ENCODE measurements at regions not wholly inside any gene's neighbourhood (a gene's known extent, or its start where the extent isn't known, plus 50 kb on each side); places are given as distances from the start of the nearest gene placed in this dataset.

- TF ChIP-seq YY1 (IDR thresholded peaks at IDR 0.05; ENCODE audit: low read depth) (no peak), MAX (IDR thresholded peaks at IDR 0.05) (no peak)
Measured at GRCh38 chr16:86287664-86288201, 222.6 kb upstream of the FOXF1 start.

- TF ChIP-seq CEBPB (IDR thresholded peaks at IDR 0.05) (no peak), CREB1 (IDR thresholded peaks at IDR 0.05; ENCODE audit: low read depth) (no peak), REST (IDR thresholded peaks at IDR 0.05; ENCODE audit: low read depth) (no peak), MAX (IDR thresholded peaks at IDR 0.05) (no peak), USF1 (IDR thresholded peaks at IDR 0.05) (no peak)
Measured at GRCh38 chr16:86288716-86289294, 221.5 kb upstream of the FOXF1 start.

- no peak for TF ChIP-seq CREB1 (IDR thresholded peaks at IDR 0.05; ENCODE audit: low read depth)
- no peak for TF ChIP-seq TEAD4 (IDR thresholded peaks at IDR 0.05)
- no peak for TF ChIP-seq YY1 (IDR thresholded peaks at IDR 0.05; ENCODE audit: low read depth)
- no peak for TF ChIP-seq MAX (IDR thresholded peaks at IDR 0.05)
- no peak for TF ChIP-seq RAD21 (IDR thresholded peaks at IDR 0.05; ENCODE audit: low read depth)
- TF ChIP-seq NFIC (IDR thresholded peaks at IDR 0.05) = no peak
- no peak for TF ChIP-seq EP300 (IDR thresholded peaks at IDR 0.05; ENCODE audit: borderline replicate concordance)
- TF ChIP-seq EGR1 (IDR thresholded peaks at IDR 0.05) = no peak
- no peak for TF ChIP-seq REST (IDR thresholded peaks at IDR 0.05; ENCODE audit: low read depth)
- TF ChIP-seq FOXM1 (IDR thresholded peaks at IDR 0.05; ENCODE audit: borderline replicate concordance, low read depth) = no peak
- TF ChIP-seq TAF1 (IDR thresholded peaks at IDR 0.05; ENCODE audit: low read depth) = no peak
- TF ChIP-seq USF1 (IDR thresholded peaks at IDR 0.05) = no peak
- no peak for TF ChIP-seq CEBPB (IDR thresholded peaks at IDR 0.05)
- TF ChIP-seq TCF12 (IDR thresholded peaks at IDR 0.05; ENCODE audit: low read depth) = no peak
- TF ChIP-seq ZBTB7A (IDR thresholded peaks at IDR 0.05; ENCODE audit: low read depth) = no peak
Measured at GRCh38 chr16:86289304-86289703, 221.0 kb upstream of the FOXF1 start.

- no peak for TF ChIP-seq NFIC (IDR thresholded peaks at IDR 0.05)
- no peak for TF ChIP-seq USF1 (IDR thresholded peaks at IDR 0.05)
- no peak for TF ChIP-seq FOXM1 (IDR thresholded peaks at IDR 0.05; ENCODE audit: borderline replicate concordance, low read depth)
- TF ChIP-seq ZBTB7A (IDR thresholded peaks at IDR 0.05; ENCODE audit: low read depth) = no peak
- no peak for TF ChIP-seq EP300 (IDR thresholded peaks at IDR 0.05; ENCODE audit: borderline replicate concordance)
- TF ChIP-seq YY1 (IDR thresholded peaks at IDR 0.05; ENCODE audit: low read depth) = no peak
- no peak for TF ChIP-seq RAD21 (IDR thresholded peaks at IDR 0.05; ENCODE audit: low read depth)
- no peak for TF ChIP-seq CREB1 (IDR thresholded peaks at IDR 0.05; ENCODE audit: low read depth)
- TF ChIP-seq MAX (IDR thresholded peaks at IDR 0.05) = no peak
- TF ChIP-seq CEBPB (IDR thresholded peaks at IDR 0.05) = no peak
- no peak for TF ChIP-seq REST (IDR thresholded peaks at IDR 0.05; ENCODE audit: low read depth)
- no peak for TF ChIP-seq TEAD4 (IDR thresholded peaks at IDR 0.05)
- TF ChIP-seq EGR1 (IDR thresholded peaks at IDR 0.05) = no peak
- TF ChIP-seq TCF12 (IDR thresholded peaks at IDR 0.05; ENCODE audit: low read depth) = no peak
- no peak for TF ChIP-seq TAF1 (IDR thresholded peaks at IDR 0.05; ENCODE audit: low read depth)
Measured at GRCh38 chr16:86289907-86290306, 220.4 kb upstream of the FOXF1 start.

All from Ishikawa (cell line).